K562 (cell line): ENCODE measurements at regions not wholly inside any gene's neighbourhood (a gene's known extent, or its start where the extent isn't known, plus 50 kb on each side); places are given as distances from the start of the nearest gene placed in this dataset.

ENCODE experiments used
- ATAC-seq: fragments of 200-7000 bp; cut with Tn5 transposase; 3 replicates; pipeline ENCODE4 v1.9.1; 2020; ENCODE audit warnings: moderate library complexity
- BruUV-seq: library from RNA; stranded (reverse); fragments of 400-500 nt; replicated peaks from 2 replicates; lab custom pipeline; 2021; lab: Mats Ljungman, UMichigan
- CTCF ChIA-PET: fragments of 300-600 bp; formaldehyde crosslinking; extraction: SDS; loops from one replicate; lab custom pipeline; 2021; ENCODE audit warnings: low intra/inter-chr PET ratio; lab: Yijun Ruan, JAX
- POLR2A ChIA-PET: fragments of 300-600, 350-650 bp; sonication (Branson Sonifier 250); formaldehyde crosslinking; extraction: SDS; loops from one replicate; lab custom pipeline; 2021; ENCODE audit warnings: antibody characterized with exemption, inconsistent platforms; lab: Yijun Ruan, JAX
- DNase-seq, 4 experiments: peaks; one replicate each; pipeline versions ENCODE4 v3.0.0 to v3.0.0-alpha.2; 2011 to 2018; ENCODE audit warnings: low spot score in 3 of 4, mixed read lengths in 3 of 4; ENCODE audit errors: extremely low read depth in 1 of 4
- FAIRE-seq: peaks from 2 replicates; lab custom pipeline; 2011; peaks lifted over from hg19 to GRCh38; lab: Jason Lieb, UNC
- H2AFZ ChIP-seq: 2 replicates; pipeline ENCODE4 v1.6.0; 2011; ENCODE audit warnings: low read depth, low read length, control low read depth, inconsistent platforms
- H3K27ac ChIP-seq: fragments of 200-600 bp; 3 replicates; pipeline ENCODE4 v1.8.0; 2011; ENCODE audit warnings: low read depth, mild to moderate bottlenecking, control low read depth, inconsistent platforms, low read length, moderate library complexity, mixed read lengths; ENCODE audit errors: extremely low read depth
- H3K27me3 ChIP-seq, 2 experiments: fragments of 300-600 bp in 1 of 2; 2 replicates in 1 of 2; 3 replicates in 1 of 2; pipeline versions ENCODE4 v1.6.0 to v1.8.0; 2011; ENCODE audit warnings: inconsistent platforms in 2 of 2, low read length in 2 of 2, mild to moderate bottlenecking in 1 of 2, mixed read lengths in 1 of 2, moderate library complexity in 1 of 2; ENCODE audit not compliant: control insufficient read depth in 2 of 2, insufficient read depth in 2 of 2
- H3K36me3 ChIP-seq: fragments of 300-600 bp; 3 replicates; pipeline ENCODE4 v1.8.0; 2011; ENCODE audit warnings: mild to moderate bottlenecking, low read length, inconsistent platforms; ENCODE audit not compliant: control insufficient read depth, insufficient read depth
- H3K4me1 ChIP-seq, 2 experiments: fragments of 200-600 bp in 1 of 2; replicated peaks in 1 of 2; 2 replicates in 1 of 2; 3 replicates in 1 of 2; pipeline versions ENCODE4 v1.5.1 to v1.8.0; 2011; ENCODE audit warnings: inconsistent platforms in 2 of 2, low read length in 2 of 2, mild to moderate bottlenecking in 1 of 2, mixed read lengths in 1 of 2, moderate library complexity in 1 of 2; ENCODE audit not compliant: control insufficient read depth in 2 of 2, insufficient read depth in 2 of 2
- H3K4me2 ChIP-seq: 2 replicates; pipeline ENCODE4 v1.6.1; 2011; ENCODE audit warnings: low read length, control low read depth, inconsistent platforms, mixed read lengths; ENCODE audit not compliant: insufficient read depth
- H3K4me3 ChIP-seq: fragments of 200-600 bp; sonication (generic), shearing (Covaris generic); 2 replicates; pipeline ENCODE4 v1.5.1; 2016; ENCODE audit warnings: control low read depth, inconsistent platforms
- H3K79me2 ChIP-seq: fragments of 200-600 bp; 3 replicates; pipeline ENCODE4 v1.8.0; 2011; ENCODE audit warnings: low read length, inconsistent platforms; ENCODE audit not compliant: control insufficient read depth, insufficient read depth
- H3K9ac ChIP-seq, 2 experiments: 2 replicates each; pipeline versions ENCODE4 v1.6.0 to v1.6.1; 2011; ENCODE audit warnings: low read depth in 2 of 2, low read length in 2 of 2, control low read depth in 1 of 2, inconsistent platforms in 1 of 2, mild to moderate bottlenecking in 1 of 2, mixed read lengths in 1 of 2; ENCODE audit not compliant: insufficient read depth in 1 of 2
- H3K9me1 ChIP-seq: one replicate; pipeline ENCODE4 v1.6.0; 2011; ENCODE audit warnings: inconsistent platforms, mild to moderate bottlenecking, low read length, moderate library complexity; ENCODE audit not compliant: control insufficient read depth, insufficient read depth
- H3K9me3 ChIP-seq: replicated peaks from 2 replicates; pipeline ENCODE4 v1.5.1; 2011; ENCODE audit warnings: low read depth, low read length, inconsistent platforms; ENCODE audit not compliant: control insufficient read depth, insufficient read depth
- H4K20me1 ChIP-seq: replicated peaks from 2 replicates; pipeline ENCODE4 v1.6.1; 2011; ENCODE audit warnings: low read length, inconsistent platforms, mixed read lengths; ENCODE audit not compliant: control insufficient read depth, insufficient read depth
- CREB3L1 ChIP-seq: fragments of 450-650 bp; IDR thresholded peaks from 2 replicates; pipeline ENCODE4 v1.6.1; 2014; ENCODE audit warnings: low read depth, mild to moderate bottlenecking, moderate library complexity, borderline replicate concordance
- DIDO1 ChIP-seq: fragments of 450-650 bp; IDR thresholded peaks from 2 replicates; pipeline ENCODE4 v1.6.1; 2016; ENCODE audit warnings: low read depth, missing biosample characterization, missing genetic modification characterization
- E2F6 ChIP-seq, 2 experiments: IDR thresholded peaks; 2 replicates each; pipeline ENCODE4 v1.6.1; 2011; ENCODE audit warnings: borderline replicate concordance in 1 of 2, control low read depth in 1 of 2, low read depth in 1 of 2, low read length in 1 of 2, mild to moderate bottlenecking in 1 of 2, mixed read lengths in 1 of 2, moderate library complexity in 1 of 2; ENCODE audit not compliant: insufficient read depth in 1 of 2, insufficient read length in 1 of 2, poor library complexity in 1 of 2, severe bottlenecking in 1 of 2; ENCODE audit errors: extremely low read depth in 1 of 2
- HDAC6 ChIP-seq: IDR thresholded peaks from 2 replicates; pipeline ENCODE4 v1.6.1; 2012; ENCODE audit warnings: low read depth, mild to moderate bottlenecking, control low read depth, inconsistent platforms, low read length, moderate library complexity
- KAT2B ChIP-seq: IDR thresholded peaks from one replicate; pipeline ENCODE4 v1.6.1; 2012; ENCODE audit warnings: low read depth, mild to moderate bottlenecking, control low read depth, inconsistent platforms, low read length, moderate library complexity
- MCM3 ChIP-seq: fragments of 450-650 bp; IDR thresholded peaks from 2 replicates; pipeline ENCODE4 v1.6.1; 2016
- NBN ChIP-seq: fragments of 450-650 bp; IDR thresholded peaks from 2 replicates; pipeline ENCODE4 v1.6.1; 2016; ENCODE audit warnings: low read depth, mild to moderate bottlenecking
- PKNOX1 ChIP-seq: fragments of 450-650 bp; IDR thresholded peaks from 2 replicates; pipeline ENCODE4 v1.6.1; 2016
- POLR2AphosphoS5 ChIP-seq: IDR thresholded peaks from 2 replicates; pipeline ENCODE4 v1.6.1; 2011; ENCODE audit warnings: mild to moderate bottlenecking, low read depth, low read length, moderate library complexity; ENCODE audit not compliant: control insufficient read depth, insufficient read depth
- RNF219 ChIP-seq: fragments of 250-450 bp; sonication (Bioruptor Pico); IDR thresholded peaks from 2 replicates; pipeline ENCODE4 v1.5.0; 2022; ENCODE audit warnings: mild to moderate bottlenecking
- TEAD2 ChIP-seq: fragments of 450-650 bp; IDR thresholded peaks from 2 replicates; pipeline ENCODE4 v1.6.1; 2016; ENCODE audit warnings: missing genetic modification characterization, control low read depth, missing compliant biosample characterization
- ZBED1 ChIP-seq: IDR thresholded peaks from 2 replicates; pipeline ENCODE4 v1.6.1; 2014
- ZFP91 ChIP-seq: sonication (generic); formaldehyde crosslinking; IDR thresholded peaks from 2 replicates; pipeline ENCODE4 v1.8.0; 2022; ENCODE audit warnings: mild to moderate bottlenecking, missing genetic modification reagents
- WGBS: fragments of 100-300 bp; shearing (Covaris generic); methylation state at CpG from one replicate; pipeline ENCODE4 v1.1.6; 2016; ENCODE audit warnings: low coverage, mixed read lengths; ENCODE audit not compliant: insufficient coverage; ENCODE audit errors: missing lambda C conversion rate; 5-methylcytosine and 5-hydroxymethylcytosine counted together
- in situ Hi-C: fragments of 300-500 bp; cut with MboI; formaldehyde crosslinking; loops from 4 replicates; pipeline ENCODE4 v1.15.0; 2018; ENCODE audit warnings: inconsistent platforms, mixed read lengths
- intact Hi-C: fragments of 100-400 bp; cut with micrococcal nuclease; formaldehyde crosslinking; loops from 2 replicates; pipeline ENCODE4 v1.14.2; 2022

- TF ChIP-seq PKNOX1, result no peak
Observed at GRCh38 chr18:73793386-73793785, 354.2 kb downstream of the FBXO15 start (continued).

- no peak for FAIRE-seq
- Histone ChIP-seq H3K36me3 (no peaks in the 10 kb centered on the region), H3K27ac (no peak overlapping the region), H3K9me3 (no peaks in the 10 kb centered on the region), H3K79me2 (no peaks in the 10 kb centered on the region), H3K4me3 (no peak overlapping the region), H2AFZ (no peak overlapping the region), H3K4me2 (no peak overlapping the region), H3K9ac (no peak overlapping the region), H3K4me1 (no peaks in the 10 kb centered on the region), H3K27me3 (no peaks in the 10 kb centered on the region), H4K20me1 (no peaks in the 10 kb centered on the region), H3K9me1 (no peaks in the 10 kb centered on the region)
- 0% methylated on average over 4 of the region's 4 CpGs for WGBS
- BruUV-seq, result no TSS peak
- POLR2A ChIA-PET, result no interaction called here
- in situ Hi-C loops, result no loop called here
- ATAC-seq, result no peak
- intact Hi-C loops, result no loop called here
- CTCF ChIA-PET, result no interaction called here
- DNase-seq, result no peak
- TF ChIP-seq E2F6 (IDR thresholded peaks at IDR 0.05; ENCODE audit: borderline replicate concordance in 1 of 2, extremely low read depth in 1 of 2, insufficient read depth in 1 of 2, insufficient read length in 1 of 2, low read depth in 1 of 2, low read length in 1 of 2, poor library complexity in 1 of 2, severe bottlenecking in 1 of 2) (no peak), ZBED1 (no peak), CREB3L1 (no peak), MCM3 (no peak), KAT2B (no peak), TEAD2 (no peak), DIDO1 (tag) (no peak), ZFP91 (CRISPR knock-in tag) (no peak), POLR2AphosphoS5 (no peak), RNF219 (CRISPR knock-in tag) (no peak), HDAC6 (no peak), NBN (no peak)
Observed at GRCh38 chr18:73791081-73791480, 356.6 kb downstream of the FBXO15 start.
